NOMO-1 treated with DMSO at 0.1 percent for 48 hours (cell line): ENCODE measurements at regions not wholly inside any gene's neighbourhood (a gene's known extent, or its start where the extent isn't known, plus 50 kb on each side); places are given as distances from the start of the nearest gene placed in this dataset.
"Not testable (repeated sequence)": the region's sequence is repeated elsewhere in the genome, so short reads cannot be mapped to it uniquely, and the experiment has no call there.

Experiments
- DNase-seq: peaks from one replicate; lab custom pipeline; 2025; ENCODE audit not compliant: unreplicated experiment; lab: John Stamatoyannopoulos, UW

- no peak for DNase-seq
Measured at GRCh38 chr21:43291347-43291950, 122.6 kb downstream of the CRYAA start.

- peak; percentile 21 for DNase-seq
Measured at GRCh38 chr21:43290421-43291346, 121.9 kb downstream of the CRYAA start.

GRCh38 chr21:43289966-43290365 is 121.2 kb downstream of the CRYAA start:
- no peak for DNase-seq

- no peak for DNase-seq
Measured at GRCh38 chr21:43289442-43289841, 120.6 kb downstream of the CRYAA start.

GRCh38 chr21:43287795-43288755 is 119.3 kb downstream of the CRYAA start:
- no peak for DNase-seq

- no peak for DNase-seq
Measured at GRCh38 chr21:43287111-43287760, 118.4 kb downstream of the CRYAA start.

- DNase-seq: no peak
Measured at GRCh38 chr21:43286196-43286595, 117.4 kb downstream of the CRYAA start.

- no peak for DNase-seq
Measured at GRCh38 chr21:43284700-43285099, 115.9 kb downstream of the CRYAA start.

- no peak for DNase-seq
Measured at GRCh38 chr21:43284238-43284637, 115.4 kb downstream of the CRYAA start.

- not testable (repeated sequence) for DNase-seq
Measured at GRCh38 chr21:43283925-43284221, 115.1 kb downstream of the CRYAA start.

GRCh38 chr21:43283136-43283924 is 114.5 kb downstream of the CRYAA start:
- no peak for DNase-seq

- DNase-seq: no peak
Measured at GRCh38 chr21:43282358-43283120, 113.7 kb downstream of the CRYAA start.

- no peak for DNase-seq
Measured at GRCh38 chr21:43281661-43282357, 113.0 kb downstream of the CRYAA start.

GRCh38 chr21:43280949-43281633 is 112.3 kb downstream of the CRYAA start:
- DNase-seq: peak; percentile 0

- no peak for DNase-seq
Measured at GRCh38 chr21:43279578-43279894, 110.7 kb downstream of the CRYAA start.

- no peak for DNase-seq
Measured at GRCh38 chr21:43278766-43279577, 110.2 kb downstream of the CRYAA start.

GRCh38 chr21:43278359-43278758 is 109.6 kb downstream of the CRYAA start:
- no peak for DNase-seq
